OCI-LY1 (cell line): ENCODE measurements at regions not wholly inside any gene's neighbourhood (a gene's known extent, or its start where the extent isn't known, plus 50 kb on each side); places are given as distances from the start of the nearest gene placed in this dataset.

ENCODE experiments used
- CTCF ChIP-seq: fragments of 200-600 bp; sonication (generic), shearing (Covaris generic); IDR thresholded peaks from 2 replicates; pipeline ENCODE4 v1.5.1; 2017; ENCODE audit warnings: mild to moderate bottlenecking, antibody characterized with exemption, low read length, moderate library complexity, mixed read lengths
- EZH2 ChIP-seq: fragments of 200-600 bp; sonication (generic), shearing (Covaris generic); IDR thresholded peaks from 2 replicates; pipeline ENCODE4 v1.8.0; 2017; ENCODE audit warnings: borderline replicate concordance, mixed run types, mild to moderate bottlenecking, antibody characterized with exemption, low read length, moderate library complexity, mixed read lengths

- TF ChIP-seq CTCF (no peak), EZH2 (no peak)
Observed at GRCh38 chr5:100646011-100646410, 110.8 kb downstream of the FAM174A start.
